ENCODE measurements at regions not wholly inside any gene's neighbourhood (a gene's known extent, or its start where the extent isn't known, plus 50 kb on each side); places are given as distances from the start of the nearest gene placed in this dataset.

- no peak overlapping the region for H2AFZ ChIP-seq (ENCODE audit: low read depth, low read length, poor library complexity, severe bottlenecking)
- RAD21 ChIA-PET (ENCODE audit: low non-redundant PET in 1 of 2, low total read pairs in 2 of 2, uncharacterized antibody in 2 of 2, unreplicated experiment in 2 of 2) = no interaction called here
- no peaks in the 10 kb centered on the region for H3K9me2 ChIP-seq (ENCODE audit: insufficient read depth)
- CTCF ChIA-PET = no interaction called here
- TF ChIP-seq MAX (IDR thresholded peaks at IDR 0.05) = no peak
- TF ChIP-seq YY1 (IDR thresholded peaks at IDR 0.05; ENCODE audit: extremely low read depth, insufficient replicate concordance, low read depth, low read length) = no peak
- no peak for TF ChIP-seq JUND (IDR thresholded peaks at IDR 0.05)
- TF ChIP-seq EGR1 (IDR thresholded peaks at IDR 0.05; ENCODE audit: low read depth) = no peak
- TF ChIP-seq SP1 (IDR thresholded peaks at IDR 0.05; ENCODE audit: low read depth) = no peak
- TF ChIP-seq ZFX (IDR thresholded peaks at IDR 0.05) = no peak
- no peak for TF ChIP-seq CTCF (IDR thresholded peaks at IDR 0.05 in 2 of 3, conservative IDR thresholded peaks at IDR 0.05 in 1 of 3; ENCODE audit: borderline replicate concordance in 1 of 3, insufficient read depth in 1 of 3, low read depth in 2 of 3, low read length in 2 of 3)
- TF ChIP-seq CBX3 (IDR thresholded peaks at IDR 0.05; ENCODE audit: low read depth) = no peak
- TF ChIP-seq TCF7L2 (IDR thresholded peaks at IDR 0.05; ENCODE audit: borderline replicate concordance, extremely low read depth, insufficient read depth, insufficient read length) = no peak
- no peak for TF ChIP-seq ATF3 (IDR thresholded peaks at IDR 0.05)
- TF ChIP-seq ELF1 (IDR thresholded peaks at IDR 0.05; ENCODE audit: borderline replicate concordance, low read depth) = no peak
- TF ChIP-seq EZH2 (IDR thresholded peaks at IDR 0.05) = no peak
- no peak for TF ChIP-seq CEBPB (IDR thresholded peaks at IDR 0.05; ENCODE audit: low read depth)
- TF ChIP-seq POLR2A (IDR thresholded peaks at IDR 0.05; ENCODE audit: borderline replicate concordance, extremely low read depth, insufficient read depth, insufficient read length) = no peak
- TF ChIP-seq SIN3A (IDR thresholded peaks at IDR 0.05; ENCODE audit: low read depth) = no peak
- intact Hi-C loops (cut with micrococcal nuclease) = no loop called here
- no peak overlapping the region for H3K4me2 ChIP-seq (ENCODE audit: low read length)
- no peaks in the 10 kb centered on the region for H4K20me1 ChIP-seq (ENCODE audit: insufficient read depth)
- POLR2A ChIA-PET = no interaction called here
- no peaks in the 10 kb centered on the region for H3K36me3 ChIP-seq (ENCODE audit: control insufficient read depth in 1 of 2, insufficient read depth in 2 of 2, low read length in 2 of 2)
- DNase-seq (ENCODE audit: low read depth, low spot score) = no peak
- no peak overlapping the region for H3K27ac ChIP-seq (ENCODE audit: low read depth, low read length)
- H3K9me3 ChIP-seq (ENCODE audit: control insufficient read depth in 1 of 2, insufficient read depth in 1 of 2, low read depth in 1 of 2, low read length in 2 of 2) = peaks cover 16 to 38% of the 10 kb centered on the region in 2 experiments; a peak in 2 of 4 replicates
- no peaks in the 10 kb centered on the region for H3K79me2 ChIP-seq (ENCODE audit: insufficient read depth, low read length)
- H3K4me3 ChIP-seq (replicated peaks in 1 of 2; ENCODE audit: low read depth in 1 of 2, low read length in 2 of 2) = no peak overlapping the region
- no peaks in the 10 kb centered on the region for H3K4me1 ChIP-seq (ENCODE audit: control insufficient read depth in 1 of 2, insufficient read depth in 2 of 2, low read length in 2 of 2)
- BruUV-seq (replicated peaks) = no TSS peak
- no peaks in the 10 kb centered on the region for H3K27me3 ChIP-seq (ENCODE audit: insufficient read depth, low read length)
- no peak overlapping the region for H3K9ac ChIP-seq (ENCODE audit: low read length)
- no peak for ATAC-seq
Measured at GRCh38 chr15:47394286-47394809, 323.0 kb upstream of the SEMA6D start.

All from HCT116 (cell line).